ENCODE measurements at regions not wholly inside any gene's neighbourhood (a gene's known extent, or its start where the extent isn't known, plus 50 kb on each side); places are given as distances from the start of the nearest gene placed in this dataset.
A peak's percentile ranks its signal among the peaks of the same experiment; 100 is the strongest.
"Not testable (repeated sequence)": the region's sequence is repeated elsewhere in the genome, so short reads cannot be mapped to it uniquely, and the experiment has no call there.

GRCh38 chr1:87398641-87399040 lies 70.0 kb downstream of the LMO4 start:
- DNase-seq = no peak

DNA sequence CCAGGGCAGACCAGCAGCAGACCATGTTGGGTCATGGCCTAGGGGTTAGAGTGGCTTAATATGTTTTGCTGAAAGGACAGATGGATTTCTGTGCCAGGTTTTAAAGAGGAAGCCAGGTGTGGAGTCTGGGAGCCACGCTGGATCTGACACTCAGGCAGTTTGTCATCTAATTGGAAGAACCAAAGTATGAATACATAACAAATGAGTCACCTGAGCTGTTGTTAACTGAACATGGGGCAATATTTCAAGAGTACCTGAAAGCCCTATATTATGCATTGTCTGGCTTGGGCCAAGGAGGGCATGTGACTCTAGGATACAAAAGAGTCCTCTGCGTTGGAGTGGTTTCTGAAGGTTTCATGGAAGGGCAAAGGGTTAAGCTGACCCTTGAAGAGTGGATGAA lies 70.6 kb downstream of the LMO4 start:
- no peak for DNase-seq

DNA sequence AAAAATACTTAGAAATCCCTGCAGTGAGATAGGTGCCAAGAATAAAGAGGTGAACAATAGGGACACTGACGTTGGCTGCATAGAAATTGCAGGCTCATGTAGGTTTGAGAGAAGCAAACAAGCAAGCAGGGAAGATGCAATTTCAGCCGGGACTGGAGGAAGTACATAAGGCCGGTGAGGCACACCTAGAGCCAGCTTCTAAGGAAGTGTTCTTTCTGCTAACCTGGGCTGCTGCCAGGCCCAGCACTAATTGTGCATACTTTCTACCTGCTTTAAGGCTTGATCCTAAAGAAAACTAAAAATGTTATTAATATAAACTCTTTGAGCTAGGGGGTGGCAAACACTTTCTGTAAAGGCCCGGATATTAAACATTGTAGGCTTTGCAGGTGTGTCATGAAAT lies 71.0 kb downstream of the LMO4 start:
- no peak for DNase-seq

DNA sequence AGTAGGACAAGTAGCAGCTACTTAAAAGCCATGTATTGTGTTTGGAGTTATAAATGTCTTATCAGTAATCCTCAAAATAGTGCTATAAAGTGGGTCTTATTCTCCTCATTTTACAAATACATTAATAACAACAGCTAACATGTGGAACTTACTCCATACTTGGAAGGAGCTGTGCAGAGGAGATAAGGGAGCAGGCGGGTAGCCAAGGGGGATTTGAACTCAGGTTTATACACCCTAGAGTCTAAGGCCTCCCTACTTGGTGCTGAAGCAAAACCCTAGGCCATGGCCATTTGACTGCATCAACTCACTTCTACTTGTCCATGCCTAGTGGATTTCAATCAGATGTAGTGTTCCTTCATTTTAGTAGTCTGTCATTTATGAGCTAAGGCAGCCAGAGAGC lies 72.1 kb downstream of the LMO4 start:
- DNase-seq = no peak

- DNase-seq = no peak
These were observed 73.7 kb downstream of the LMO4 start for GRCh38 chr1:87402241-87403002.

- no peak for DNase-seq
These were observed 74.6 kb downstream of the LMO4 start for GRCh38 chr1:87403061-87403820.

GRCh38 chr1:87404296-87404695 lies 75.6 kb downstream of the LMO4 start:
- peak in 1 of 5 donors; percentile 85 for DNase-seq

DNA sequence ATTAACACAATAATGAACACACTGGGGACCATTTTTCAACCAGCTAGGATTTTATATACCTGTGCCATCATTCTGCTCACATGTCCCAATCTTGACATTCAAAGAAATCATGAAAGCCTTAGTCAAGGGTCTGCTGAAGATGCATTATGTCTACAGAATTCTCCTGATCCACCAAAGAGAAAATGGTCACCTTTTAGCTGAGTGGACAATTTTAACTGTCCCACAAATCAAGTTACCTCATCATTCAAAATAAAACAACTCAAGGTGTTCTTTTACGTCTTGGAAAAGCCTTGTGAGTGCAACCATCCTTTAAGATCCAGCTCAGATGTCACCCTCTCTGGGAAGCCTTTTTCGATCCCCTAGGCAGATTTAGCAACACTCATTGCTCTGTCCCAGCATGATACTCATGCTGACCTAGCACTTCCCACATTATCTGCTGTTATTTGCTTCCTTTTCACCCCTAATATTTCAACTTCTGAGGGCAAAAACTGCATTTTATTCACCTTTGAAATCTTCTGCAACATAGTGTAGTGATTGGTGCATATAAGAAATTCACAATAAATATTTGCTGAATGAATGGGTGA lies 80.1 kb downstream of the LMO4 start:
- no peak for DNase-seq

- no peak for DNase-seq
These were observed 82.2 kb downstream of the LMO4 start for GRCh38 chr1:87410776-87411480.

GRCh38 chr1:87413846-87414245 lies 85.2 kb downstream of the LMO4 start:
- not testable (repeated sequence) for DNase-seq

DNA sequence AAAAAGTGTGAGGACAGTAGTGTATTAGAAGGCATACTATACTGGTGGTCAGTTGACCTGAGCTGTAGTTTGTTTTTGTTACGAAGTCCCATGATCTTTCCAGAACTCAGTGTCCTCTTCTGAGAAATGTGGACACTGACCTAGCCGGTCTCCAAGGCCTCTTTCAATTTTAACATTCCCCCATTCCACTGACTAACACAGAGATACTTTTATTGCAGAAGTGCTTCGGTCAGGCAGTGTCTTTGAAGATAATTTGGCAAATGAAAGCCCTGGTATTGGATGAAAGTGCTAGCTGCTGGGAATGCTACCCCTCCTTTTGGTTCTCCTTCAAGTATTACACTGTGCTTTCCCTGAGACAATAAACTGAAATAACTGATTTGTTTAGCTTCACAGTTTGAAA lies 89.4 kb downstream of the LMO4 start:
- no peak for DNase-seq

DNA sequence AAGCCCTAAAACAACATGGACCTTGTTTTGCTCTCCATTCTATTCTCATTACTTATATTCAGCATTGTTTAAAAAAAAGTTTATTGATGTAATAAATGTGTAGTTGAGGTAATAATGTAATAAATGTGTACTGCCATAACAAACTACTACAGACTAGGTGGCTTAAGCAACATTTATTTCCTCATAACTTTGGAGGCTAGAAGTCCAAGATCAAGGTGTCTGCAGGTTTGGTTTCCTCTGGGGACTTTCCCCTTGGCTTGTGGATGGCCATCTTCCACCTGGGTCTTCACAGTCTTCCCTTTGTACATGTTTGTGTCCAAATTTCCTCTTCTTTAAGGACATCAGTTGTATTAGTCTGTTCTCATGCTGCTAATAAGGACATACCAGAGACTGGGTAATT lies 93.1 kb downstream of the LMO4 start:
- no peak for DNase-seq

GRCh38 chr1:87424541-87424940 lies 95.9 kb downstream of the LMO4 start:
- no peak for DNase-seq

DNA sequence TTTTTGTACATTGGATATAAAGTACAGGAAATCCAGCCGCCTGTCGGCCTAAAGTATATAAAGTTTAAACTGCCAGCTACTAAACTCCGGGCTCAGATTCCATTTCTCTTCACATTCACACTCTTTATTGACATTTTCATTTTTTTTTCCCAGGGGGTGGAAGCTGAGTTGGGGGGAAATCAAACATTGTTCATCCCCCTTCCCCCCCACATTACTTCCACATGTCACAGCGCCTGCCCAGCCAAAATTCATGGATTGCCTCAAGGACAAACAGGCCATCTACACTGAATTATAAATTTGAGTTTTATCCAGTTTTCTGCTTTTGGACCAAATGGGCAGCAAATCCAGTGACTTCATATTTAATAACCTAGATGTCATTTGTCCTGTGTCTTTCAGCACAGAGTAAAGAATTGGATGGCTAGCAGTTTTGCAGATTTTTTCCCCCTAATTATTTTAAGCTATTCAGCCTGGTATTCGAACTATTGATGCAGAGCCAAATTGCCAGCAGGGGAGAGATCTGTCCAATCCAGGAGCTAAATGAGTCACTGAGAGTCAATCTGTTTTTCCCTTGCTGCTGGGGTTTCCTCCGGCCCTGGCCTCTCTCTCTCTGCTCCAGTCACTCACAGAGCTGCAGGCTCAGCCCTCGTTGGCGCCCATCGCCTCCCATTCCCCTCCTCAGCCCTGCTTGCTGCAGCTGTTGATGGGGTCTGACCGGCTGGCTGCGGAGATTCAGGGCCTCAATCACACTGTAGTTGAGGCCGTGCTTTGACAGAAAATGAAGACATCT lies 98.0 kb downstream of the LMO4 start:
- DNase-seq = no peak

DNA sequence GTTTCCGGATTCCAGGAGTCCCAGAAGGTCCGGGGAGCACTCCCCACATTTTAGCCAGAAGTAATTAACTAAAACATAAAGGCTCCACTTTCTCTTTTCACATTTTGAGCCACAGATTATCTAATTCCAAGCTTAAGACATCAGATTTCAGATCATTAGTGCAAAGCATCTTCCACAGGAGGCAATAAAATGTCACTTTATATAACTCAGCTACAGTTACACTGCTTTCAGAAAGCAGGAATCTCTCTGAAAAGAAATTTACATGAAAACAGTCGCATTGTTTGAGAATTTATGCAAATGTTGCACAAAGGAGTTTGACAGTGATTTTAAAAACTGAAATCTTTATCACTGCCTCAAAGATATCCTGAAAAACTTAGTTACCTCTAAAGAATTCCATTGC lies 99.7 kb downstream of the LMO4 start:
- DNase-seq = no peak

DNA sequence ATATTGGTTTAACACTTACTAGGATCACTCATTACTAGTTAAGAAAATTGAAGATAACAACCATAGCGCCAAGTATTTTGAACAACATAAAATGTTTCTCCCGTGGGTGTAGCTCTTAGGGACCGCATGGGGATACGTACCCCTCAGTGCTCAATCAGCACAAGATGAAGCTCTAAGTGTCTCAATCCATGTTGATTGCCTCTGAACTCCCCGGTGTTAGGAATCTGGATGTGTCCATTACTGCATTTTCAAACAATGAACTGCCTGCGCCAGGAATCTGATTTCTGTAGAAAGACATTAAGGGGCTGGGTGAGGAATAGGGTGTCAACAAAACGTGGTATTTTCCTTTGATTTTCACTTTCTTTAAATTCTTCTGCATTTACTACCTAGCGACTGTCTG lies 100.2 kb downstream of the LMO4 start:
- DNase-seq = no peak

GRCh38 chr1:87432685-87433084 lies 104.0 kb downstream of the LMO4 start:
- no peak for DNase-seq

- DNase-seq = not testable (repeated sequence)
These were observed 104.4 kb downstream of the LMO4 start for GRCh38 chr1:87433101-87433500.

DNA sequence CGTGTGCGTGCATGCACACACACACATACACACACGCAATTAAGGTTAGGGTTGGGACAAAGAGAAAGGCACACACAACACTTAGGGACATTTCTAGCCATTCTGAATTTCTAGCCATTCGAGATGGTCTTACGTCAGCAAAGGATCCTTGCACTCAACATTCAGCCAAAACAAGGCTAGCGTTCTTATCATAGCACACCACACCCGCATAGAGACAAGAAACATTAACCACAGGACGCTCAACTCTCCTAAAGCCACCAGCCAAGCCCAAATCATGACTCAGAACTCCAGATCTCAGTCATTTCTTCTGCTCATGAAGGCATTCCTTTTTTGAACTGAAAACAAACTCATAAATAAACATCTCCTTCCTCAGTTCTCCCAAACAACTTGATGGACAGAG lies 106.8 kb downstream of the LMO4 start:
- DNase-seq = peak in 1 of 5 donors; percentile 72

GRCh38 chr1:87436115-87436514 lies 107.4 kb downstream of the LMO4 start:
- DNase-seq = not testable (repeated sequence)

DNA sequence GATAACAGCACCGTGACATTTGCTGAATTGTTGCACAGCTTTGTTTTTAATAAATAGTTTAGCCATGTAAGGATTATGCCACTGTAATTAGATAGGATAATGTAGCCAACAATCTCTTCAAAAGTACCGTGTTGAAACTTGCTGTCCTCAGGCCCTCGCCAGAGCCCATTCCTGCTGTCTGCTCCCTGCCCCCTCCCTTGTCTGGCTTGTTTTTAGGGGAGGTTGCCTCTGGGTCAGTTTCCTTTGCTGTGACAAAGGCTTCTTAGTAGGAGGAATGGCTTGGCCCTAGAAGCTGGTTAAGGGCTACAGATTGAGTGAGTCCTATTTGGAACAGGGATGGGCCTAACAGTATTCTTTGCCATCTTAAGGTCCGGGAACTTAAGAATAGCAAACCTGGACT lies 107.9 kb downstream of the LMO4 start:
- DNase-seq = no peak

DNA sequence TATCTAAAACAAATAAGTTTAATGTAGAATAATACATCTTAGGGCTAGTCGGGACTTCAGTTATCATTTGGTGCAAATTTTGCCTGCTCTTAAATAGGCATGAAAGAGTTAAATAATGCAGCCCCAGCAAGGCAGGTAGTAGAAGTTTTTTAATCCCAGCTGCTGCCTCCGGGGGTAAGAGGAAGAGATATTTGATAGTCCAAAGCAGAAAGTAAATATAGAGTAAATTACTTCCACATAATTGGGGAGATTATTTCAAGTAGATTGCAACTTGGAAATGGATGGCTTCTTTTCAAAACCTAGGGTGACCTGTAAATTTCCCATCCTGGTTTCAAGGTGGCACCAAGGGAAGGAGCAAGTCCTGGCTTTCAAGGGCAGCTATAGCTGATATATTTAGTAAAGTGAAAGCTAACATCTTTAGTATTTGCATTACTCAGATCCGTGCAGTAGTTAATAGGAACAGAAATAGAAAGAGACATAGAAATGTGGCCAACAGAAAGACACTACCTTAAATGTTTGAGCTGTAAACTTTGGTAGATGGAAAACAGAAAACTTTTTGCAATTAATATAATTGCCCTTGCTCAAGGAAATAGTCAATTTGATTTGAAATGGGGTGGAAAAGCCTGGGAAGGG lies 109.1 kb downstream of the LMO4 start:
- DNase-seq = no peak
